ENCODE measurements at regions not wholly inside any gene's neighbourhood (a gene's known extent, or its start where the extent isn't known, plus 50 kb on each side); places are given as distances from the start of the nearest gene placed in this dataset.
"Not testable (repeated sequence)": the region's sequence is repeated elsewhere in the genome, so short reads cannot be mapped to it uniquely, and the experiment has no call there.

- DNase-seq: peak; percentile 95
Measured at GRCh38 chr11:16605894-16606783, 132.3 kb upstream of the C11orf58 start.

GRCh38 chr11:16605389-16605893 lies 133.0 kb upstream of the C11orf58 start:
- DNase-seq: peak; percentile 50

DNA sequence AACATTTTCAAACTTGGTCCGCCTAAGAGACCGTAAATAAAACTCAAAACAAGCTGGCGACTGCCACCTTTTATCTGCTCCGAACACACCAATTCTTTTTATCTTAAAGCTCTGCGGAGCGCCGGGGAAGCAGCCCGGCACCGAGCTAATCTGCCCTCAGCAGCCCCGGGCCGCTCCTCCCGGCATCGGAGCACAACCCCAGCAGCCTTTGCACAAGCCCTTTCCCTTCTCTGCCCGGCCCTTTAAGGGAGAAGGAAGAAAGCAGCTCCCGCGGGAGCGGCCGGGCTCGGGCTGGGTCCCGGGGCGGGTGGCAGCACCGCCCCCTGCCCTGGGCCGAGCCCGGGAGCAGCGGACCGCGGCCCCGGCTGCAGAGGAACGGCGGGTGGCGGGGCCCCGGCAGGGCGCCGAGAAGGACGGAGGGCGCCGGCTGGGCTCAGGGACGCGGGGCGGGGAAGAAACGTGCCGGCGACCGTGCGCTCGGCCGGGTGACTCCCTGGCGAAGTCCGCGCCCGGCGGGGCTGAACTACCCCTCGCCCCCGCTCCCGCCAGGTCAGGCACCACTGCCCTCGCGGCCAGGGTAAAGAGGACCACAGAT lies 133.6 kb upstream of the C11orf58 start:
- peak; percentile 37 for DNase-seq

GRCh38 chr11:16603890-16604793 lies 134.3 kb upstream of the C11orf58 start:
- peak; percentile 51 for DNase-seq

GRCh38 chr11:16603245-16603644 lies 135.2 kb upstream of the C11orf58 start:
- DNase-seq: no peak

GRCh38 chr11:16598906-16599305 lies 139.5 kb upstream of the C11orf58 start:
- DNase-seq: no peak

- no peak for DNase-seq
Measured at GRCh38 chr11:16598032-16598431, 140.4 kb upstream of the C11orf58 start.

- DNase-seq: no peak
Measured at GRCh38 chr11:16596231-16596630, 142.2 kb upstream of the C11orf58 start.

DNA sequence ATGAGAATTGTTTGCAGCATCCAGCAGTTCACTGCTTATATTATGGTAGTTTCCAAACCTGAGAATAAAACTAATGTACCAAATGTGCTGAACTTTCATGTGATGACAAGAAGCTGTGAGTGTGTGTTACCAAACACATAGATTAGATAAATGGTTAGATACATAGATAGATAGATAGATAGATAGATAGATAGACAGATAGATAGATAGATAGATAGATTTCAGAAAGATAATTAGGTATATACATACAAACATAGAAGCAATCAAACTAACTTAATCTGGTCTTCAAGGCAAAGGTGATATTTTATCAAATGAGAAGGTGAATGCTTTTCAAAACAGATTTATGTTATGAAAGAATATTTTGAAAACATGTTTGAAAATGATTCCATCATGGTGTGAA lies 147.3 kb upstream of the C11orf58 start:
- DNase-seq: no peak

DNA sequence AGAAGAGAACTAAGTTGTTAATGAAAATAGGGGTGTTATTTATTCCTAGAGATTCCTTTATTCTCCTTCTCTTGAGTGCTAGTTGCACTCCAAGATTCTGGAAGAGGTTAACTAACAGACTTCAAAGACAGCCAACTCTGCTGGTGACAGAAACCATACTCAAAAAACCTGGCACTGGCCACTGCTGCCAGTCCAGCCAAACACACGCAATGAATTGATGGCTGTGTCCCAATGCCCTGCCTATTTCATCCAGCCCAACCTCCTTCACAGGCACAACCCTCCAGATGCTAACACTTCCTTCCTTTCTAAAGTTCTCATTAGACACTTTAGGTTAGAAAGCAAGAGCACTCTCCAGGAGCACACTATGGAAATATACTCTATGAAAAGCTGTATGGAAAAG lies 150.8 kb upstream of the C11orf58 start:
- DNase-seq: no peak

GRCh38 chr11:16584569-16584968 lies 153.9 kb upstream of the C11orf58 start:
- DNase-seq: no peak

GRCh38 chr11:16581078-16581477 lies 157.4 kb upstream of the C11orf58 start:
- not testable (repeated sequence) for DNase-seq

GRCh38 chr11:16577490-16577889 lies 161.0 kb upstream of the C11orf58 start:
- no peak for DNase-seq

GRCh38 chr11:16574889-16575288 lies 163.6 kb upstream of the C11orf58 start:
- DNase-seq: not testable (repeated sequence)

GRCh38 chr11:16572945-16573344 lies 165.5 kb upstream of the C11orf58 start:
- peak; percentile 8 for DNase-seq

GRCh38 chr11:16561150-16561549 lies 177.3 kb upstream of the C11orf58 start:
- no peak for DNase-seq

DNA sequence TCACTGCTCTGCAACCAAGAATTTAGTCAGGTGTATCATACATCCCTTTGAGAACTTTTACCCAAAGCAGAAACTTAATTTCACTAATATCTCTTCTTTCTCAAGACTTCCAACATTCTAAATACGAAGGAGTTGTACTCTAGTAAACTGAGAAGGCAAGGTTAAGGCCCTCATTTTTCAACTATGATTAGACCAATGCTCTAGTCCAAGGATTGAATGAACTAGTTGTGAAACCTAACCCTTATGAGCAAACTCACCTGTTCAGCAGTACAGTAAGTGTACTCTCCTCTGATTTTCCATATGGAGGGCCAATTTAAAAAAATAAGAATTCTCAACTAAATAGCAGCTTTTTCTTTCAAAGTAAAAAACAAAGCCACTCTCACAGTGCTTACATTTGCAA lies 180.0 kb upstream of the C11orf58 start:
- peak; percentile 24 for DNase-seq

DNA sequence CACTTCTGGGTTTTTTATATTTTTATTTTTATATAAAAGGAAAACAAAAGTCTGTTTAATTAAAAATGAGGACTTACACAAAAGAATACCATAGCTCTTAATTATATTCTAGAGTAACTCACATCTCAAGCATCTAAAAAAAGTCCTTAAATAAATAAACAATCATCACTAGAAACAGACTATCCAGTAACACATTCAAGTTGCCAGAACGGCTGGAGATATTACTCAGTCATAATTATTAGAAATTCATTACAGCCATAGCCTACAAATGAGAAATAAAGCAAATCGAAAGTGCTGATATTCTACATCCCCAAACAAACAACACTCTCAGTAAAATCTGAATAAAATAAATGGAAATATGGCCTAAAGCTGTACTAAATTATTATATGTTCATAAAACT lies 182.5 kb upstream of the C11orf58 start:
- DNase-seq: no peak

GRCh38 chr11:16554361-16554760 lies 184.1 kb upstream of the C11orf58 start:
- DNase-seq: no peak

GRCh38 chr11:16547879-16548278 lies 190.6 kb upstream of the C11orf58 start:
- no peak for DNase-seq

- DNase-seq: no peak
Measured at GRCh38 chr11:16543642-16544041, 187.3 kb upstream of the SOX6 start.

DNA sequence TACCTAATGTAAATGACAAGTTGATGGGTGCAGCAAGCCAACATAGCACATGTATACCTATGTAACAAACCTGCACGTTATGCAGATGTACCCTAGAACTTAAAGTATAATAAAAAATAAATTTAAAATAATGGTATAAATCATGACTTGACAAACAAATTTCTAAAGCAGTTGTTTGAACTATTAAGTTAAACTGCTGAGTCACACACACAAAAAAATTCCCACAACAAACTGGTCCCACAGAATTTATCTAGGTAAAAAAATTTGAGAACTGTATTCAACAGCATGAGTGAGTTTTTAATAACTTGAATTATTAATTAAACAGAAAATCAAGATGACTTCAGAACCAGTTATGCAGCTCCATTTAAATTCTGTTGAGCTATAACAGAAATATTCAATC lies 186.0 kb upstream of the SOX6 start:
- DNase-seq: no peak
